T-cell (primary cell): ENCODE measurements at regions not wholly inside any gene's neighbourhood (a gene's known extent, or its start where the extent isn't known, plus 50 kb on each side); places are given as distances from the start of the nearest gene placed in this dataset.
A peak's percentile ranks its signal among the peaks of the same experiment; 100 is the strongest.

Source experiments
- ATAC-seq, 4 experiments: fragments of 200-7000 bp in 3 of 4; fragments of 150-1000 bp in 1 of 4; cut with Tn5 transposase; replicated peaks in 1 of 4; 1 replicate in 3 of 4; 2 replicates in 1 of 4; pipeline ENCODE4 v1.10.0; 2021; ENCODE audit warnings: moderate library complexity in 3 of 4, mild to moderate bottlenecking in 2 of 4, moderate number of reproducible peaks in 1 of 4
- CTCF ChIA-PET, 2 donors: fragments of 300-600 bp; sonication (Branson Sonifier 250); formaldehyde crosslinking; loops; one replicate each; lab custom pipeline; 2022; ENCODE audit warnings: antibody characterized with exemption in 2 of 2; lab: Charles Lee
- POLR2A ChIA-PET, 2 donors: fragments of 300-600 bp; sonication (Branson Sonifier 250); formaldehyde crosslinking; loops; one replicate each; lab custom pipeline; 2022; ENCODE audit warnings: antibody characterized with exemption in 2 of 2; lab: Charles Lee
- DNase-seq, 35 experiments: peaks; one replicate each; pipeline versions ENCODE4 v3.0.0 to v3.0.0-alpha.2; 2013 to 2023
- H3K27ac ChIP-seq: one replicate; pipeline ENCODE4 v1.5.1; 2013; ENCODE audit warnings: low read length
- H3K27me3 ChIP-seq, 2 experiments: replicated peaks in 1 of 2; 1 replicate in 1 of 2; 2 replicates in 1 of 2; pipeline versions ENCODE4 v1.6.1 to v1.7.0; 2013; ENCODE audit warnings: low read length in 1 of 2, mixed read lengths in 1 of 2; ENCODE audit not compliant: control insufficient read depth in 2 of 2, insufficient read depth in 2 of 2; ENCODE audit errors: extremely low read depth in 1 of 2
- H3K36me3 ChIP-seq, 2 donors: 1 replicate in 1 of 2; 2 replicates in 1 of 2; pipeline versions ENCODE4 v1.6.1 to v1.7.0; 2013; ENCODE audit warnings: low read length in 1 of 2; ENCODE audit not compliant: control insufficient read depth in 2 of 2, insufficient read depth in 1 of 2; ENCODE audit errors: extremely low read depth in 1 of 2
- H3K4me1 ChIP-seq, 2 experiments: 1 replicate in 1 of 2; 2 replicates in 1 of 2; pipeline versions ENCODE4 v1.6.1 to v1.7.0; 2013; ENCODE audit warnings: low read length in 2 of 2, mixed read lengths in 1 of 2; ENCODE audit not compliant: insufficient read depth in 2 of 2, control insufficient read depth in 1 of 2; ENCODE audit errors: extremely low read depth in 1 of 2
- H3K4me3 ChIP-seq, 2 donors: 1 replicate in 1 of 2; 2 replicates in 1 of 2; pipeline versions ENCODE4 v1.5.1 to v1.7.0; 2013; ENCODE audit warnings: mild to moderate bottlenecking in 2 of 2, low read length in 1 of 2, moderate library complexity in 1 of 2; ENCODE audit not compliant: control insufficient read depth in 1 of 2; ENCODE audit errors: extremely low read depth in 1 of 2
- H3K9me3 ChIP-seq: 2 replicates; pipeline ENCODE4 v1.7.0; 2013
- H3K27ac Mint-ChIP-seq, 2 donors: one replicate each; pipeline ENCODE4 v1.8.0; 2020 to 2021; ENCODE audit warnings: mild to moderate bottlenecking in 2 of 2, mixed read lengths in 2 of 2
- H3K27me3 Mint-ChIP-seq, 2 donors: one replicate each; pipeline ENCODE4 v1.8.0; 2021 to 2022; ENCODE audit warnings: mixed read lengths in 2 of 2
- H3K36me3 Mint-ChIP-seq: one replicate; pipeline ENCODE4 v1.8.0; 2021; ENCODE audit warnings: mixed read lengths
- H3K4me1 Mint-ChIP-seq, 3 donors: one replicate each; pipeline ENCODE4 v1.8.0; 2020 to 2022; ENCODE audit warnings: mixed read lengths in 3 of 3, mild to moderate bottlenecking in 1 of 3
- H3K4me3 Mint-ChIP-seq, 3 donors: one replicate each; pipeline ENCODE4 v1.8.0; 2020 to 2022; ENCODE audit warnings: mild to moderate bottlenecking in 3 of 3, mixed read lengths in 3 of 3, moderate library complexity in 3 of 3
- H3K9me3 Mint-ChIP-seq, 3 donors: one replicate each; pipeline ENCODE4 v1.8.0; 2020 to 2022; ENCODE audit warnings: mixed read lengths in 3 of 3
- WGBS: methylation state at CpG from one replicate; pipeline ENCODE4 v1.1.5; 2013; ENCODE audit warnings: missing lambda C conversion rate; ENCODE audit not compliant: insufficient coverage; 5-methylcytosine and 5-hydroxymethylcytosine counted together

- WGBS, result 89% methylated on average over 4 of the region's 4 CpGs
- CTCF ChIA-PET, result no interaction called here
Measured at GRCh38 chr14:30440961-30441360, 118.0 kb upstream of the G2E3 start.

DNA sequence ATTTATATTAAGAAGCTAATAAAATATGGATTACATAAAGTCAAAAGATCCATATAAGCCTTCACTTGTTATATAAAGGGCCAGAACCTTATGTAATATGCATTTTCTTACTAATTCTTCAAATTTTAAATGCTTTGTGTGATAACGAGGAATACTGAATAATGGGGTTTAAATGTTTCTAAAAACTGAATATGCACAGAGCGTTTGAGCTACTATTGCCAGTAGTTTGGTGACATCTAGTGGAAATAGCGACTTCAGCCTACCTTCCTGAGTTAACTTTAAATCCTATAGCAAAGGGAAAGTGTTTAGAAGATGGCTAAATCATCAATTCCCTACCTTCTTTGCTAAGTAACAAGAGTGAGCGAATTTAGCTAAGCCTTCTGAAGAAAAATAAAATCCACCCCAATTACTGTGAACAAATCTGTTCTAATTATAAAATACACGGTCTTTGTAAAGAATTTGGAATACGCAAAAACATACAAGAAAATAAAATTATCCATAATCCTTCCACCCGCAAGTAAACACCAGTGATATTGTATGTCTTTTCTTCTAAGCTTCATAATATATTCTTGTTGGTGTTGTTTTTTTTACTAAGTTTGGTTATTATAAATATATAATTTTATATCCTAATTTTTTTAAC, 115.5 kb upstream of the G2E3 start:
- no peaks in the 10 kb centered on the region for H3K4me1 ChIP-seq
- peaks cover 6 to 19% of the 10 kb centered on the region in 2 donors for H3K27me3 Mint-ChIP-seq
- no peak overlapping the region for H3K27ac ChIP-seq
- ATAC-seq, result no peak
- no peaks in the 10 kb centered on the region for H3K36me3 ChIP-seq
- H3K27ac Mint-ChIP-seq, result no peak overlapping the region
- WGBS, result no CpG with 5 or more reads among the region's 7 CpGs
- ChIA-PET POLR2A (no interaction called here), CTCF (no interaction called here)
- no peaks in the 10 kb centered on the region for H3K9me3 Mint-ChIP-seq
- no peaks in the 10 kb centered on the region for H3K4me1 Mint-ChIP-seq
- no peaks in the 10 kb centered on the region for H3K9me3 ChIP-seq
- H3K4me3 Mint-ChIP-seq, result no peak overlapping the region
- no peaks in the 10 kb centered on the region for H3K27me3 ChIP-seq
- no peaks in the 10 kb centered on the region for H3K36me3 Mint-ChIP-seq
- DNase-seq, result peak in 1 of 35 experiments; percentile 1
- no peak overlapping the region for H3K4me3 ChIP-seq

More at GRCh38 chr14:30440961-30441360, 118.0 kb upstream of the G2E3 start:
- Mint-ChIP-seq H3K36me3 (no peaks in the 10 kb centered on the region), H3K4me1 (no peaks in the 10 kb centered on the region), H3K4me3 (no peak overlapping the region), H3K27ac (no peak overlapping the region), H3K9me3 (no peaks in the 10 kb centered on the region), H3K27me3 (peaks cover 6 to 19% of the 10 kb centered on the region in 2 donors)
- Histone ChIP-seq H3K36me3 (no peaks in the 10 kb centered on the region), H3K4me1 (no peaks in the 10 kb centered on the region), H3K27me3 (no peaks in the 10 kb centered on the region), H3K27ac (no peak overlapping the region), H3K9me3 (no peaks in the 10 kb centered on the region), H3K4me3 (no peak overlapping the region)
- DNase-seq (no peak), ATAC-seq (no peak)
- POLR2A ChIA-PET, result no interaction called here

GRCh38 chr14:30444451-30444850, 114.5 kb upstream of the G2E3 start:
- Histone ChIP-seq H3K36me3 (no peaks in the 10 kb centered on the region), H3K4me1 (no peaks in the 10 kb centered on the region), H3K9me3 (no peaks in the 10 kb centered on the region), H3K4me3 (no peak overlapping the region), H3K27ac (no peak overlapping the region), H3K27me3 (no peaks in the 10 kb centered on the region)
- DNase-seq (no peak), ATAC-seq (no peak)
- CTCF ChIA-PET, result no interaction called here
- H3K9me3 Mint-ChIP-seq, result no peaks in the 10 kb centered on the region
- POLR2A ChIA-PET, result no interaction called here
- no peaks in the 10 kb centered on the region for H3K36me3 Mint-ChIP-seq
- H3K4me3 Mint-ChIP-seq, result no peak overlapping the region
- H3K4me1 Mint-ChIP-seq, result no peaks in the 10 kb centered on the region
- WGBS, result 22% methylated on average over 1 of the region's 1 CpG
- no peak overlapping the region for H3K27ac Mint-ChIP-seq
- H3K27me3 Mint-ChIP-seq, result peaks cover 6 to 19% of the 10 kb centered on the region in 2 donors

GRCh38 chr14:30445011-30445793, 113.8 kb upstream of the G2E3 start:
- Histone ChIP-seq H3K27ac (no peak overlapping the region), H3K27me3 (no peaks in the 10 kb centered on the region), H3K4me3 (no peak overlapping the region), H3K9me3 (no peaks in the 10 kb centered on the region), H3K36me3 (no peaks in the 10 kb centered on the region), H3K4me1 (no peaks in the 10 kb centered on the region)
- Mint-ChIP-seq H3K27ac (no peak overlapping the region), H3K36me3 (no peaks in the 10 kb centered on the region), H3K4me3 (no peak overlapping the region), H3K27me3 (peaks cover 6 to 19% of the 10 kb centered on the region in 2 donors), H3K9me3 (no peaks in the 10 kb centered on the region), H3K4me1 (no peaks in the 10 kb centered on the region)
- ChIA-PET CTCF (no interaction called here), POLR2A (no interaction called here)
- WGBS, result 62% methylated on average over 3 of the region's 6 CpGs
- DNase-seq (no peak), ATAC-seq (no peak)

- Histone ChIP-seq H3K4me1 (no peaks in the 10 kb centered on the region), H3K4me3 (no peak overlapping the region), H3K27ac (no peak overlapping the region), H3K27me3 (no peaks in the 10 kb centered on the region), H3K36me3 (no peaks in the 10 kb centered on the region), H3K9me3 (no peaks in the 10 kb centered on the region)
- no peaks in the 10 kb centered on the region for H3K9me3 Mint-ChIP-seq
- DNase-seq, result no peak
- H3K36me3 Mint-ChIP-seq, result no peaks in the 10 kb centered on the region
- H3K27ac Mint-ChIP-seq, result no peak overlapping the region
- H3K27me3 Mint-ChIP-seq, result peaks cover 3 to 16% of the 10 kb centered on the region in 2 donors
- ATAC-seq, result no peak
- no peaks in the 10 kb centered on the region for H3K4me1 Mint-ChIP-seq
- 96% methylated on average over 3 of the region's 6 CpGs for WGBS
- POLR2A ChIA-PET, result no interaction called here
- H3K4me3 Mint-ChIP-seq, result no peak overlapping the region
- CTCF ChIA-PET, result no interaction called here
Measured at GRCh38 chr14:30445852-30446251, 113.1 kb upstream of the G2E3 start.

DNA sequence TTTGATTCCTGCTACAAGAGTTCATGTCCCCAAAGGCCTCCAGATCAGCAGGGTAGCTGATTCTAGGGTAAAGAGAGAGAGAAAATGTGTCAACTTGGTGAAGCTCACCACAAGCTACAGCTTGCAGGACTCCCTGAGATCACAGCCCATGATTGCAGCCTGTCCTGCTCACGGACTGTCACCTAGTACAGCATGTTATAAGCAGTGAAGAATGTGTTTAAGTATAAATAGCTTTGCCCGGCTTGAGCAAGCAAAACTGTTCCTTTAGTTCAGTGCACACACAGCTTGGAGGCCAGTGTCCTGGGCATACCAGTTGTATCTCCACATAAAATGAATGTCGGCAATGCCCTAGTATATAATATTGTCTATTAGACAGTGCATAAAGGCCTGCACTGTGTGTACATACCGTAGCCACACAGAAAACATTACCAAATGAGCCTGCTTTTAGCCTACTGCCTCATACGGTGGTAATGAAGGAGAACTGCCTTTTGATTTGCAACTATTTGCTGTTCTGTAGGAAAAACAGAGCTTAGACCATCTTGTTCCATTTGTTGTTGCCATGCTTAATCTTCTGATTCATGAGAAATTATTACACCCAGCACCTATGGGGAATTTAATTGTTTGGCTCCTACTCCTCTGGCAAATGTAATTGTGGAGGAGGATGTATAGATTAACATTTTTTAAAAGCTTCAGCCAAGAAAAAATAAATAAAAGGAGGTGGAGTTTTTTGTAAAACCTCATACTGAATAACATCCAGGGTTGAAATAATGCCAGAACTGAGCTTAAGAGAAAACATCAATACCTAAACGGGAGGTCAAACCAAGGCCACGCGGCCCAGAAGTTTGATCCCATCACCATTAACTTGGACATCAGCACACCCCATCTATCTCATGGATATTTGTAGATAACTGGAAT, 108.1 kb upstream of the G2E3 start:
- CTCF ChIA-PET, result no interaction called here
- no peaks in the 10 kb centered on the region for H3K9me3 Mint-ChIP-seq
- no CpG with 5 or more reads among the region's 8 CpGs for WGBS

More for the DNA sequence above, 108.1 kb upstream of the G2E3 start:
- no peaks in the 10 kb centered on the region for H3K36me3 Mint-ChIP-seq
- no peak overlapping the region for H3K27ac Mint-ChIP-seq
- no peaks in the 10 kb centered on the region for H3K4me1 Mint-ChIP-seq
- no peak for ATAC-seq
- H3K27me3 ChIP-seq, result no peaks in the 10 kb centered on the region
- H3K4me1 ChIP-seq, result no peaks in the 10 kb centered on the region
- no peaks in the 10 kb centered on the region for H3K9me3 ChIP-seq
- no peak overlapping the region for H3K4me3 Mint-ChIP-seq
- POLR2A ChIA-PET, result no interaction called here
- H3K36me3 ChIP-seq, result no peaks in the 10 kb centered on the region
- no peak overlapping the region for H3K4me3 ChIP-seq
- no peak for DNase-seq
- no peak overlapping the region for H3K27ac ChIP-seq
- peaks cover 0 to 5% of the 10 kb centered on the region in 2 donors for H3K27me3 Mint-ChIP-seq
